GM23248 (cell line): ENCODE measurements at regions not wholly inside any gene's neighbourhood (a gene's known extent, or its start where the extent isn't known, plus 50 kb on each side); places are given as distances from the start of the nearest gene placed in this dataset.

ENCODE experiments used
- DNase-seq: peaks from one replicate; pipeline ENCODE4 v3.0.0-alpha.2; 2015
- H2AFZ ChIP-seq: fragments of 200-600 bp; sonication (generic); 2 replicates; pipeline ENCODE4 v1.6.1; 2016; ENCODE audit warnings: antibody characterized with exemption
- H3F3A ChIP-seq: fragments of 200-600 bp; sonication (generic); 2 replicates; pipeline ENCODE4 v1.6.1; 2016; ENCODE audit warnings: mild to moderate bottlenecking, antibody characterized with exemption, mixed run types; ENCODE audit not compliant: insufficient read depth
- H3K27ac ChIP-seq: fragments of 200-600 bp; sonication (generic); 2 replicates; pipeline ENCODE4 v1.5.1; 2016; ENCODE audit warnings: mild to moderate bottlenecking
- H3K27me3 ChIP-seq: fragments of 200-600 bp; sonication (generic); replicated peaks from 2 replicates; pipeline ENCODE4 v1.6.1; 2016; ENCODE audit warnings: mild to moderate bottlenecking; ENCODE audit not compliant: insufficient read depth
- H3K36me3 ChIP-seq: fragments of 200-600 bp; sonication (generic); 2 replicates; pipeline ENCODE4 v1.6.1; 2016; ENCODE audit warnings: low read depth, mild to moderate bottlenecking
- H3K4me1 ChIP-seq: fragments of 200-600 bp; sonication (generic); 2 replicates; pipeline ENCODE4 v1.6.1; 2016; ENCODE audit warnings: mild to moderate bottlenecking; ENCODE audit not compliant: insufficient read depth
- H3K4me2 ChIP-seq: fragments of 200-600 bp; sonication (generic); one replicate; pipeline ENCODE4 v1.6.1; 2016; ENCODE audit warnings: mild to moderate bottlenecking; ENCODE audit not compliant: unreplicated experiment
- H3K4me3 ChIP-seq: fragments of 200-600 bp; sonication (generic); 2 replicates; pipeline ENCODE4 v1.5.1; 2016; ENCODE audit warnings: mild to moderate bottlenecking
- H3K79me2 ChIP-seq: fragments of 200-600 bp; sonication (generic); 2 replicates; pipeline ENCODE4 v1.6.1; 2016; ENCODE audit warnings: mild to moderate bottlenecking; ENCODE audit not compliant: insufficient read depth
- H3K9ac ChIP-seq: fragments of 200-600 bp; sonication (generic); 2 replicates; pipeline ENCODE4 v1.6.1; 2016; ENCODE audit warnings: mild to moderate bottlenecking
- H3K9me2 ChIP-seq: fragments of 200-600 bp; sonication (generic); 2 replicates; pipeline ENCODE4 v1.6.1; 2016; ENCODE audit warnings: mixed run types, mild to moderate bottlenecking, moderate library complexity; ENCODE audit not compliant: insufficient read depth
- H3K9me3 ChIP-seq: fragments of 200-600 bp; sonication (generic); one replicate; pipeline ENCODE4 v1.6.1; 2017; ENCODE audit warnings: low read depth
- H4K20me1 ChIP-seq: fragments of 200-600 bp; sonication (generic); 2 replicates; pipeline ENCODE4 v1.6.0; 2016; ENCODE audit not compliant: insufficient read depth
- EZH2 ChIP-seq: fragments of 200-600 bp; sonication (generic); IDR thresholded peaks from 2 replicates; pipeline ENCODE4 v1.6.1; 2018; ENCODE audit warnings: antibody characterized with exemption, mild to moderate bottlenecking; ENCODE audit not compliant: insufficient read depth, poor library complexity, severe bottlenecking
- EZH2phosphoT487 ChIP-seq: fragments of 200-600 bp; sonication (generic); IDR thresholded peaks from 2 replicates; pipeline ENCODE4 v1.6.1; 2018; ENCODE audit warnings: antibody characterized with exemption, moderate library complexity, mild to moderate bottlenecking, low read depth; ENCODE audit not compliant: insufficient read depth
- WGBS, 2 experiments: methylation state at CpG; one replicate each; pipeline ENCODE4 v1.1.6; 2015 to 2017; ENCODE audit warnings: low lambda C conversion rate in 2 of 2, low coverage in 1 of 2; ENCODE audit errors: missing lambda C conversion rate in 2 of 2; 5-methylcytosine and 5-hydroxymethylcytosine counted together
- in situ Hi-C: fragments of 300-500 bp; cut with MboI; formaldehyde crosslinking; loops from 2 replicates; pipeline ENCODE4 v1.15.0; 2020

- in situ Hi-C loops = no loop called here
- peak overlapping the region; percentile 45 for H3K4me2 ChIP-seq
- no peak for DNase-seq
Measured at GRCh38 chr6:105459049-105459448, 56.2 kb upstream of the PREP start.

GRCh38 chr6:105458551-105458950, 55.7 kb upstream of the PREP start:
- Histone ChIP-seq H3K36me3 (no peaks in the 10 kb centered on the region), H3K9me2 (no peaks in the 10 kb centered on the region), H3K9ac (no peak overlapping the region), H3K79me2 (no peaks in the 10 kb centered on the region), H3K27ac (no peak overlapping the region), H2AFZ (no peak overlapping the region), H3K4me3 (no peak overlapping the region), H3K27me3 (no peaks in the 10 kb centered on the region), H4K20me1 (no peaks in the 10 kb centered on the region), H3K9me3 (no peaks in the 10 kb centered on the region), H3F3A (peaks cover 10% of the 10 kb centered on the region; the same call in 1 of the 2 replicates), H3K4me1 (peaks cover 12% of the 10 kb centered on the region), H3K4me2 (no peak overlapping the region)
- 100% methylated on average over 1 of the region's 1 CpG for WGBS, 2 experiments
- in situ Hi-C loops = no loop called here
- DNase-seq = no peak
- TF ChIP-seq EZH2 = no peak
- no peak for TF ChIP-seq EZH2phosphoT487

More at GRCh38 chr6:105459049-105459448, 56.2 kb upstream of the PREP start:
- 90 to 91% methylated on average over 9 of the region's 9 CpGs for WGBS, 2 experiments
- H3K27ac ChIP-seq = no peak overlapping the region
- no peaks in the 10 kb centered on the region for H4K20me1 ChIP-seq
- no peak for TF ChIP-seq EZH2phosphoT487
- TF ChIP-seq EZH2 = no peak
- H3K9me2 ChIP-seq = no peaks in the 10 kb centered on the region
- H3K9me3 ChIP-seq = no peaks in the 10 kb centered on the region
- no peaks in the 10 kb centered on the region for H3K36me3 ChIP-seq
- no peak overlapping the region for H2AFZ ChIP-seq
- H3K79me2 ChIP-seq = no peaks in the 10 kb centered on the region
- peaks cover 10% of the 10 kb centered on the region; the same call in 1 of the 2 replicates for H3F3A ChIP-seq
- no peak overlapping the region for H3K9ac ChIP-seq
- H3K4me3 ChIP-seq = no peak overlapping the region
- peaks cover 12% of the 10 kb centered on the region for H3K4me1 ChIP-seq
- H3K27me3 ChIP-seq = no peaks in the 10 kb centered on the region

- H3K4me1 ChIP-seq = peaks cover 12% of the 10 kb centered on the region
- no peak overlapping the region for H3K27ac ChIP-seq
- H3F3A ChIP-seq = peaks cover 10% of the 10 kb centered on the region; the same call in 1 of the 2 replicates
- no peak overlapping the region for H3K4me3 ChIP-seq
- H3K79me2 ChIP-seq = no peaks in the 10 kb centered on the region
- H3K9me3 ChIP-seq = no peaks in the 10 kb centered on the region
- H3K36me3 ChIP-seq = no peaks in the 10 kb centered on the region
- no peak overlapping the region for H2AFZ ChIP-seq
- in situ Hi-C loops = no loop called here
- H3K9ac ChIP-seq = no peak overlapping the region
- no peak for TF ChIP-seq EZH2phosphoT487
- no peak for TF ChIP-seq EZH2
- no peaks in the 10 kb centered on the region for H3K27me3 ChIP-seq
- no peaks in the 10 kb centered on the region for H3K9me2 ChIP-seq
- no peaks in the 10 kb centered on the region for H4K20me1 ChIP-seq
- no peak for DNase-seq
- H3K4me2 ChIP-seq = no peak overlapping the region
Measured at GRCh38 chr6:105458084-105458483, 55.2 kb upstream of the PREP start.

GRCh38 chr6:105453968-105454367, 51.1 kb upstream of the PREP start:
- H4K20me1 ChIP-seq = no peaks in the 10 kb centered on the region
- 18 to 27% methylated on average over 1 of the region's 1 CpG for WGBS, 2 experiments
- H3K79me2 ChIP-seq = no peaks in the 10 kb centered on the region
- H3K9me3 ChIP-seq = no peaks in the 10 kb centered on the region
- H3K4me3 ChIP-seq = no peak overlapping the region
- H3K36me3 ChIP-seq = no peaks in the 10 kb centered on the region
- no peak for TF ChIP-seq EZH2phosphoT487
- no peak for TF ChIP-seq EZH2
- in situ Hi-C loops = no loop called here
- no peaks in the 10 kb centered on the region for H3F3A ChIP-seq
- H3K9ac ChIP-seq = no peak overlapping the region
- H3K4me2 ChIP-seq = no peak overlapping the region
- no peaks in the 10 kb centered on the region for H3K27me3 ChIP-seq
- no peak overlapping the region for H3K27ac ChIP-seq
- H2AFZ ChIP-seq = no peak overlapping the region
- H3K9me2 ChIP-seq = no peaks in the 10 kb centered on the region
- H3K4me1 ChIP-seq = no peaks in the 10 kb centered on the region
- DNase-seq = no peak
